HK-2 (cell line): ENCODE measurements at regions not wholly inside any gene's neighbourhood (a gene's known extent, or its start where the extent isn't known, plus 50 kb on each side); places are given as distances from the start of the nearest gene placed in this dataset.
A peak's percentile ranks its signal among the peaks of the same experiment; 100 is the strongest.
"Not testable (repeated sequence)": the region's sequence is repeated elsewhere in the genome, so short reads cannot be mapped to it uniquely, and the experiment has no call there.

Experiments used
- DNase-seq: peaks from one replicate; pipeline ENCODE4 v3.0.0-alpha.2; 2018; ENCODE audit not compliant: unreplicated experiment

DNA sequence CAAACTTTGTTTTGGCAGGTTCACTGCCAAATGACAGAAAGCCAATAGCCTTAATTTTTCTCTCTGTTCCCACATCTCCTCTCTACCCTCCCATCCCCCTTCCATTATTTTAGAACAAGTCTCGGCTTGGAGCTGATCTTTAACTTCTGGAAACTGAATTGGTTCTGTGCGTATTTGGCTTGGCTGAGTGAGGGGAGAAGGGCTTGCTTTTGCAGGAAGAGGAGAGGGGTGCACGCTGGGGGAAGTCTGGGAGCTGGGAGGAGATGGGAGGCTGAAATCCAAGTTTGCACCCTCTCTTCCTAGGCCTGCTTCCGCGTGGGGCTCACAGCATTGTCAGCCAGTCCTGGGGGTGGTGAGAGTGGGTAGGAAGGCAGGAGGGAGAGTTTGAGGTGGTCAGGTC lies 176.1 kb upstream of the SPRED2 start:
- DNase-seq: no peak

DNA sequence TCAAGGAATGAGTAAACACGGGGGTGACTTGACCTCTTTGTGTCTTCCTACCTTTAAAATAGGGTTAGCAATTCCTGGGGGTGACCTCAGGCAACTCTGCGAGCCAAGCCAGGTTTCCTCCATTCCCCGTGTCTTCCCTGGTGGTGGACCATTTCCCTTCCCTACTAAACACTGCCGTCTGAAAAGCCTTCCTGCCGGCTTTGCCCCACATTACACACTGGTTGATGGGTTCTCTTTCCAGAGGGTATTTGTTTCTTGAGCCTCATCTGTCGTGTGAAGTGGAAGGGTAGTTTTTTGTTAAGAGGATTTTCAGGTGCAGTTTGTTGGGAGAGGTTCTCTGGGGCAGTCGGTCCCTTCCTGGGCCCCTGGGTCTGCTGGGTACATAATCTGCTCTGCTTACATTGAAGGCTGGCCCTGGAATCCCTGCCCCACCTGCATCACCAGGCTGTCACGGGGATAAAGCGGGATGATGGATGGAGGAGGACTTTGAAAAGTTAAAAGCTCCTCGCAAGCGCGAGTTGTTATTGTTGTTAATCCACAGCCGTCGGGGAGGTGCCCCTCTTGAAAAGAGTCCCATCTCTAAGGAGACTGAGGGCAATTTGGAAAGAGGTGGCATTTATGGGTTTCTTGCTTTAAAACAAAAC lies 175.4 kb upstream of the SPRED2 start:
- no peak for DNase-seq

DNA sequence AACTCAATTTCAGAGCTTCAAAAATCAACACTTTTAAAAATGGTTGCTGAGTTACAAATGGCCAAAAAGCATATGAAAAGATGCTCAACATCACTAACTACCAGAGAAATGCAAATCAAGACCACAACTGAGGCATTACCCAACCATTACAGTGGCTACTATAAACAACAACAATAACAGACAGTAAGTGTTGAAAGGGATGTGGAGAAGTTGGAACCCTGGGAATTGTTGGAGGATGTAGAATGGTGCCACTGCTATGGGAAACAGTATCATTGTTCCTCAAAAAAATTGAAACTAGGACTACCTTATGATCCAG lies 173.3 kb upstream of the SPRED2 start:
- DNase-seq: no peak

DNA sequence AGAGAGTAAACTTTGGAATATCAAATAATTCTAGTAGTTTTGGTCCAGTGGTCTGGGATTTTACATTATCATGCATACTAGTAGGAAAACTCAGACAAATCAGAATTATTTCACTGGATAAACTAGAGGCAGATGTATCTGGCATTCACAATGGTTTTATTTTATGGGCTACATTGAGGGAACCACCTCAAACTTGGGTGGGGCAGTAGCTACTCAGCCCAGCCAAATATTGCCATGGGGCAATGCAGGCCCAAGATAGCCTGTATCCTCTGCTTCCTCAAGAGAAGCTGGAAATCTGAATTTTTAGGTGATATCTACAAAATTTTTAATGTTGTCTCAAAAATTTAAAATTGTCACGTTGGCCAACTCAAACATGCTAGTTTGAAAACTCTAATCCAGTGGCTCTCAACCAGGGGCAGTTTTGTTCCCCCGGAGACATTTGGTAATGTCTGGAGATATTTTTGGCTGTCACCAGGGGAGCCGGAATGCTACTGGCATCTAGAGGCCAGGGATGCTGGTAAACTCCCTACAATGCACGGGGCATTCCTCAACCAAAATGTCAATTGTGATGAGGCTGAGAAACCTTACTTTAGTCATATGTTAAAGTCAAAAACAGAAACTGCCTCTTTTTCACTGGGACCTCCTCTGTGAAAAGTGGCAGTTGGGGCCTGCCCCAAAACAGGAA lies 172.8 kb upstream of the SPRED2 start:
- no peak for DNase-seq

DNA sequence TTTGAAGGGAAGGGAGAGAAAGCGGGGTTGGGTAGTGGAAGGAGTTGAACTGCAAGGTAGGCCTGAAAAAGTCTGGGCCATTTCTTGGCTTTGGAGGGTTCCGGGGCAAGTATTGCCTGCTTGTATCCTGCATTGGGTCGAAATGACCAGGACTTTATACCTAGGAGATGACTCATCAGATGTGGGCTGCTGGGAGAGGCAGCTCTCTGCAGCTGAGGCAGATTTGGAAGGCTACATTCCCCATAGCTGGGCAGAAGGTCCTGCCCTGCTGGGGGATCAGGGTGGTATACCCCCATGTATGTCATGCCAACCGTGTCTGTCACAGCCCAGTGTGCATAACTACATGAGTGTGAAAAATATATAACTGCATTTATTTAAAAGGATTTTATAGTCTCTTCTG lies 171.8 kb upstream of the SPRED2 start:
- DNase-seq: no peak

DNA sequence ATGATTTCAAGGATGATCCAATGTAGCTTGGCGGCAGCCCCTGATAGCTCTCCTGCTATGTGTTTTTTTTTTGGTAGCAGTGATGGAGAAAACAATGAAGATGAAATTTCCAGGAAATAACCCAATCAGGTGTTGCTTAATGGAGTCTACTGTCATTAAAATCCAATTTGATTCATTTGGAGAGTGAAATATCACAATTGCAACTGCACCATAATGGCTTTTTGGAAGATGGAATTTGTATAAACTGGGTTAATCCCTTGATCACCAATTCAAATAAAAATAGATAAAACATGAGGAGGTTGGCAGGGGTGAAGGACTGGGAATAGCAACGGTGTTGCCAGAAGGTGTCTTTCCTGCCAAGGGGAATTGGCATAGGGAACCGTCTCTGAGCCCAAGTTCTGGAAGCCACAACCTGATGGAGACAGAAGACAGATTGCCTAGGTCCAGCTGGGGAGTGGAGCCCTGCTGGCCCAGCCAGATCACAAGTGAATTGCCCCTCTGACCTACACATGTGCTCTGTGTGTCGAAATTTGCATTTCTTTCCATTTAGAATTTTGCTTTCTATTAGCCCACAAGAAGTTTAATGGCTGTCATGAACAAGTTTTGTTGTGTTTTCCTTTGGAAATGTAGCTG lies 170.3 kb upstream of the SPRED2 start:
- no peak for DNase-seq

DNA sequence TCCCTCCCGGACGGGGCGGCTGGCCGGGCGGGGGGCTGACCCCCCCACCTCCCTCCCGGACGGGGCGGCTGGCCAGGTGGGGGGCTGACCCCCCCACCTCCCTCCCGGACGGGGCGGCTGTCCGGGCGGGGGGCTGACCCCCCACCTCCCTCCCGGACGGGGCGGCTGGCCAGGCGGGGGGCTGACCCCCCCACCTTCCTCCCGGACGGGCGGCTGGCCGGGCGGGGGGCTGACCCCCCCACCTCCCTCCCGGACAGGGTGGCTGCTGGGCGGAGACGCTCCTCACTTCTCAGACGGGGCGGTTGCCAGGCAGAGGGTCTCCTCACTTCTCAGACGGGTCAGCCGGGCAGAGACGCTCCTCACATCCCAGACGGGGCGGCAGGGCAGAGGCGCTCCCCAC lies 168.5 kb upstream of the SPRED2 start:
- not testable (repeated sequence) for DNase-seq

DNA sequence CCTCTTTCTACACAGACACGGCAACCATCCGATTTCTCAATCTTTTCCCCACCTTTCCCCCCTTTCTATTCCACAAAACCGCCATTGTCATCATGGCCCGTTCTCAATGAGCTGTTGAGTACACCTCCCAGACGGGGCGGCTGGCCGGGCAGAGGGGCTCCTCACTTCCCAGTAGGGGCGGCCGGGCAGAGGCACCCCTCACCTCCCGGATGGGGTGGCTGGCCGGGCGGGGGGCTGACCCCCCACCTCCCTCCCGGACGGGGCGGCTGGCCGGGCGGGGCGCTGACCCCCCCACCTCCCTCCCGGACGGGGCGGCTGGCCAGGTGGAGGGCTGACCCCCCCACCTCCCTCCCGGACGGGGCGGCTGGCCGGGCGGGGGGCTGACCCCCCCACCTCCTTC lies 168.0 kb upstream of the SPRED2 start:
- not testable (repeated sequence) for DNase-seq

DNA sequence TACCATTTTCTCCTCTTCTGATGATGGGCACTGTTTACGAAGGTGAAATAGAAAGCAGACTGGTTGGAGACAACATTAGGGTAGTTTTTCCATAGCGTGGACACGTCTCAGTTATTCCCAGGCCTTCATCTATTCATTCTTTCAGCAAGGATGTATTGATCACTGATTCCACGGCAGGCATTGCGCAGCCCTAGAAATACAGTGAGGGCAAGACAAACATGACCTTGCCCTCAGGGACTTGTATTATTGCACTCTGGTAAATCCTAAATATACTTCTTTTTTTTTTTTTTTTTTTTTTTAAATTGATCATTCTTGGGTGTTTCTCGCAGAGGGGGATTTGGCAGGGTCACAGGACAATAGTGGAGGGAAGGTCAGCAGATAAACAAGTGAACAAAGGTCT lies 167.3 kb upstream of the SPRED2 start:
- DNase-seq: no peak

DNA sequence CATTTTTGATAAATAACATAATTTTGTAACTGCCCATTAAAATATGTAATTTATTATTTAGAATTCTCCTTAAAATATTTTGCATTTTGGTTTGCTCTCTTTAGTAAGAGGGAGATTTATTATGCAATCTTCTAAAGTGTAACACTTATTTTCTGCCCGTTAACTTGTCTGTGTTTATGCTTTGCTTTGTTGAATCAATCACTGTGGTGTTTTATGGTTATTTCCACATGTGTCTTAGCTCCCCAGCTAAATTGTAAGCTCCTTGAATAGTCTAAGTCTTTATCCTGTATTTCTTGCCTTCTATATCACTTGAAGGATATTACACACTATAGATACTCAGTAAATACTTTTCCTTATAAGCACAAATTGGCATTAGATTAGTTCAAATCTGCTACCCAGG lies 166.6 kb upstream of the SPRED2 start:
- DNase-seq: no peak

DNA sequence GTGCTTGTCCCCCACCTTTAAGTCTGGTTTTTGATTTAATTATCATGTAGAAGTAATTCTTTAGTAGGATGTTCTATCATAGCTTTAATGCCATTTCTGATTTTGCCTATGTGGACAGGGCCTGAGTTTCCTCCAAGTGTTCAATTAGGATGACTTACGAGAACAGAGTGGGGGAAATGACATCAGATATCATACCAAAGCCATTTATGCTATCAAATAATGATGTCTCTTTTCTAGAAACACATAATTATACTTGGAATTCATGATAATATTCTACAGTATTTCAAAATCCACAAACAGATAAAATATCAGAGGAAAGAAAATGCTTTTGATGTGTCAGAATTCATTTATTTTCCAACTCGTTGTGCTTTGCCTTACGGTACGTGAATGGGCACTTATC lies 165.9 kb upstream of the SPRED2 start:
- no peak for DNase-seq

DNA sequence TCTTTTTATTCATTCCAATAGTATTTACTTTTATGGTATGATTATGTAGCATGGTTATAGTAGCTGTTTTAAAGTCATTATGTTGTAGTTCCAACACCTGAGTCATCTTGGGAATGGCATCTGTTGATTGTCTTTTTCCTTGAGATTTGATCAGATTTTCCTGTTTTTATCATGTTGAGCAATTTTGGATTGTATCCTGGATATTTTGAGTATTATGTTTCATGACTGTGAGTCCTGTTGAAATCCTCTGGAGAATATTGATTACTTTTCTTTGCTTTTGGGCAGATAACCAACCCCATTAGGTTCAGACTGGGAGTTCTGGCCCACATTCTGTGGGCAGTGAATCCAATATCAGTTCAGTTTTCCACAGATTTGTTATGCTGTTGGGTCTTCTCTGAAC lies 163.2 kb upstream of the SPRED2 start:
- DNase-seq: no peak

DNA sequence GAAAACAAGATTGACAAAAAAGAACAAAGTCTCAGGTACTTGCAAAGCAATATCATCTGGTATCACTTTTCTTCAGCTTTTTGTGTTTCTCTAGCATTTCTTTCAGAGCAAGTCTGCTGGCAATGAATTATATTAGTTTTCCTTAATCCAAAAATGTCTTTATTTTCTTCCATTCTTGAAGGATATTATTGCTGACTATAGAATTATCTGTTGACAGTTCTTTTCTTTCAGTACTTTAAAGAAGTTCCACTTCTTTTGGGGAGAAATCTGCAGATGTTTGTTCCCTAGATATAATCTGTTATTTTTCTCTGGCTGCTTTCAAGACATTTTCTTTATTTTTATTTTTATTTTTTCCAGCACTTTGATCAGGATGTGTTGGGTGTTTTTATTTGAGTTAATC lies 161.8 kb upstream of the SPRED2 start:
- no peak for DNase-seq

DNA sequence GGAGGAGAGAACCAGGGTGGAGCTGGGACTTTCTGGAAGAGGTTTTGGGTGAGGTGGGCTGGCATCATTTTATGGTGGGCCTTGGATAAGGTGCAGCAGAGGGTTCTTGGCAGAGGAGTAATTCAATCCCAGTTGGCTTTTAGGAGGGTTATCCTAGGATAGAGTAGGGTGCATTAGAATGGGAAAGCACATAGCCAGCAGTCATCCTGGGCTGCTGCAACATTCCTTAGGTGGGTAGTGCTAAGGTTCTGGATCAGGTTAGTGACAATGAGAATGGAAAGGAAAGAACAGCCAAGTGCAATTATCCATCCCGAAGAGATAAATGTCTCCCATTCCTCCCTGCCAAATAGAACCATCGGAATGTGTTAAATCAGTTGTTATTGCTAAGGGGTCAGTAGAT lies 157.3 kb upstream of the SPRED2 start:
- DNase-seq: no peak

DNA sequence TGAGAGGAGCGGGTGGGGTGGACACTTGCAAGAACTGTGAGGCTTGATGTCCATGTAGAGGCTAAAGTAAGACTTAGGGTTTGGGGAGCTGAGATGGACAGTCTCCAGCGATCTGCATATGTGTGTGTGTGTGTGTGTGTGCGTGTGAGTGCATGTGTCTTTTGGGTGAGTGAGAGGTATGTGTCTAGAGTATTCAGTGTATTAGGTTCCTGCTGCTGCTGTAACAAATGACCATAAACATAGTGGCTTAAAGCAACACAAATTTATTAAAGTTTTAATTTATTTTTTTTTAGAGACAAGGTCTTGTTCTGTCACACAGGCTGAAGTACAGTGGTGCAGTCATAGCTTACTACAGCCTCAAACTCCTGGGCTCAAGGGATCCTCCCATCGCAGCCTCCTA lies 155.4 kb upstream of the SPRED2 start:
- no peak for DNase-seq

DNA sequence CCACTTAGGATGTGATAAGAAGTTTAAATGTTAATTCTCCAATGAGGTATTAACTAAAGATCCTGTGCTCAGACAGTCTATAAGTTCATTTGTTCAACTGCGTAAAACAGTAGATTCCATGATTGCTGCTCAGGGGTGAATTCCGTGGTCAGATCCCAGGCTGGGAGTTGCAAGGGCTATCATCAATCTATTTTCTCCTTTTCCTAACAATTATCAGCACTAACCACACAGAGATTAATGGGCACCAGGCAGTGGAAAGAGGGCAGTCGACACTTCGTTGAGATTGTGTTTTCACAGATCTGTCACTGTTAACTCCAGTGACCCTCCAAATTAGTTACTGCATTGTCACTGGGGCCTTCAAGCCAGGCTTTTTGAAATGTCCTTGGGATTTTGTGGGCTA lies 154.1 kb upstream of the SPRED2 start:
- no peak for DNase-seq

DNA sequence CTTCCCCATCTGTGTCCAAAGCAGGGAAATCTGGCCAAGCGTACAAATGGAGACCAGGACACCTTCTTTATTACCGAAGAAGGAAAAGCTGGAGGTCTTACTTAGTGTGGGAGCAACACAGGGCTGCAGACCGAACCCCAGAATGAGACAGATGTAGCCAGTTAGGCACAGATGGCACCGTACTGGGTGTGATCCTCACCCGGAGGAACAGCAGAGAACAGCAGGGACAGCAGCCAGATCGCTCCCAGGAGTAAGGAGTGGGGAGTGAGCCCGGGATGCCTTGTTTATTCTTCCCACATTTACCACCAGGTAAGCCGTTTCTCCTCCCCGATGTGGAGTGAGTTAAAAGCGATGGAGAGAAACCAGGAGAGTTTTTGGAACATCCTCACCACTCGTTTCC lies 150.7 kb upstream of the SPRED2 start:
- DNase-seq: no peak

DNA sequence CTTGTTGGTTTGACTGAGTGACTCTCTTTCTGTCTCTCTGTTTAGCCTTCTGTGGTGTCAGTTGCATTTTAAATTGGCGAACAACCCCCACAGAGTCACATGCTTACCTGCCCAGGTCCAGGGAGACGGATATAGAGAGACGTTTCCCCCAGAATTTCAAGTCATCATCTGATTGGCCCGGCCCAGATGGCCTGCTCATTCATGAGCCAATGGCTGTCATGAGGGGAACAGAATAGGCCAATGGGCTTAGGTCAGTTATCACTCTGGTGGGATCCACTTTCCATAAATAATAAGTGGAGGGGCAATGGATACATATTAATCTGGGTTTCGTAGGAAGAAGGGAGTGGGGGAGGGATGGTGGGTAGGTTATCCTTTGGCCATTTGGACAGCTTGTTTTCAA lies 150.0 kb upstream of the SPRED2 start:
- DNase-seq: no peak

DNA sequence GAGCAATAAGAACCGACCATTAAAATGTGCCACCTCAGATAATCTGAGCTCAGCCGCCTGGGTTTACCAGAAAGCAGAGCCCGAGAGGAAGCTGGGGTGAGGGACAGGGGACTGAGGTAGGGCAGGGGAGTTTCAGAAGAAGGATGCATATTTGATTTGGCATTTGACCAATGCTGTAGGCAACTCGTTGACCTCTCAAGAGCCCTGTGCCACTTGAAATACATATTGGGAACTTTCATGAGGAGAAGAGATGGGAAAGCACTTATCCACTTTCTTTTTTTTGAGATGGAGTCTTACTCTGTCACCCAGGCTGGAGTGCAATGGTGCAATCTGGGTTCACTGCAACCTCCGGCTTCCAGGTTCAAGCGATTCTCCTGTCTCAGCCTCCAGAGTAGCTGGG lies 148.4 kb upstream of the SPRED2 start:
- DNase-seq: no peak

DNA sequence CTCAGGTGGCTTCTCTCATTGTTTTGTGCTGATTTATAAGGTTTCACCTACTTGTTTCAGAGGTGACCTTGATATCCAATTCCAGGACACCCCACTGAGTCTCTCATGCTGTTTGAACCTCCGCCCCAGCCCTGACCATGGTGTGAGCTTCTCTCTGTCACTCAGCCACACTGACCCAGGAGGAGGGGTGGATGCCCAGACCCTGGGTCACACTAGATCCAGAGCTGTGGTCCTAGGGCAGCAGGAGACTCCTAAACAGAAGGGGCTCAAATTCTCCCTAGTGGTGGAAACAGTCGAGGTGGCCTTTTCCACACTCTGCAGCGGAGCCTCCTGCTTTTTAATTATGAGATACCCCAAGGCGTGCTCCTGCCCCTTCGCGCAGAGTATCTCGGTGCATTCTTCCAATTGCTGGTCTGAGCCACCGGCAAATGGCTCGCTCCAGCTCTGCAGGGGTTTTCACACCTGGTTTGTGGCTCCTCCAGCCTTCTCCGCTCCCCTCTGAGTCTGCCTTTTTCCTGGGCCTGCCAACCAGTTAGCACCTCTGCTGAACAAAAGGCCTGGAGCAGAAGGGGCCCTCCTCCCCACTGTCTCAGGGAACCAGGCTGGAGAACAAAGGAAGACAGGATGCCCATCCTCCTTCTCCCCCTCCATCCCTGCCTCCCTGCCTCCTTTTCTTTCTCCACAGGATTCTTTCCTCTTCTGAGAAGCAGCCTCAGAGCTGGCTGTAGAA lies 147.3 kb upstream of the SPRED2 start:
- DNase-seq: no peak

DNA sequence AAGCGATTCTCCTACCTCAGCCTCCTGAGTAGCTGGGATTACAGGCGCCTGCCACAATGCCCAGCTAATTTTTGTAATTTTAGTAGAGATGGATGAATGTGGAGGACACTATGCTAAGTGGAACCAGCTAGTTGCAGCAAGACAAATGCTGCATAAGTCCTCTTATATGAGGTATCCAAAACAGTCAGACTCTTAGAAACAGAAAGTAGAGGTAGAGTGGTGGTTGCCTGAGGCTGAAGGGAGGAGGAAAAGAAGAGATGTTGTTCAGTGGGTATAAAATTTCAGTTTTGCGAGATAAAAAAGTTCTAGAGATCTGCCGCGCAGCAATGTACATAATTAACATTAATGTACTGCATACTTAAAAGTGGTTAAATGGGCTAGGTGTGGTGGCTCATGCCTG lies 145.3 kb upstream of the SPRED2 start:
- DNase-seq: no peak

DNA sequence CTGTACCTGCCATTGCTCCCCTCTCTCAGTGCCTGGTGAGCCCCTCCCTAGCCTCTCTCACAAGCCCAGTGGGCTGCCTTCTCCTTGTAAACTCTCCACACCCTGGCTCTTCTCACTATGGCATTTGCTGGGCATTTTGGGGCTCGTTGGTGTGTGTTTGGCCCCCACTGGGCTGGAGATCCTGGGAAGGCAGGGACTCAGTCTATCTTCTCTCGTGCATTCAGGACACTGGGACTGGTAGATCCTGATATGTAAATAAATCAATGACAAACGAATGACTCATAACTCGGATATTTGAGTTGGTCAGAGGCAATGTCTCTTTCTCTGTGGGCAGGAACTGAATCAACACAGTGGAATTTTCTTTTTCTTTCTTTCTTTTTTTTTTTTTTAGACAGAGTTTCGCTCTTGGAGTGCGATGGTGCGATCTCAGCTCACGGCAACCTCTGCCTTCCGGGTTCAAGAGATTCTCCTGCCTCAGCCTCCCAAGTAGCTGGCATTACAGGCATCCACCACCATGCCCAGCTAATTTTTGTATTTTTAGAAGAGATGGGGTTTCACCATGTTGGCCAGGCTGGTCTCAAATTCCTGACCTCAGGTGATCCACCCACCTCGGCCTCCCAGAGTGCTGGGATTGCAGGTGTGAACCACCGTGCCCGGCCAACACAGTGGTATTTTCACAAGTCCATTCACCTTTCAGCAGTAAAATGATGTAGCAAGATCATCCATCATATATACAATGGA lies 144.6 kb upstream of the SPRED2 start:
- DNase-seq: peak; percentile 45
